GM23338 (cell line): ENCODE measurements at regions not wholly inside any gene's neighbourhood (a gene's known extent, or its start where the extent isn't known, plus 50 kb on each side); places are given as distances from the start of the nearest gene placed in this dataset.
A peak's percentile ranks its signal among the peaks of the same experiment; 100 is the strongest.

ENCODE experiments used
- ATAC-seq: fragments of 200-7000 bp; cut with Tn5 transposase; 3 replicates; pipeline ENCODE4 v1.9.1; 2020
- DNase-seq: peaks from one replicate; pipeline ENCODE4 v3.0.0-alpha.2; 2015; ENCODE audit warnings: low spot score
- H2AFZ ChIP-seq: fragments of 200-600 bp; sonication (generic); 2 replicates; pipeline ENCODE4 v1.8.0; 2016; ENCODE audit warnings: antibody characterized with exemption, mild to moderate bottlenecking, moderate library complexity
- H3F3A ChIP-seq: fragments of 200-600 bp; sonication (generic); replicated peaks from 2 replicates; pipeline ENCODE4 v1.8.0; 2017; ENCODE audit warnings: antibody characterized with exemption, mixed run types, low read depth
- H3K27ac ChIP-seq: fragments of 200-600 bp; sonication (generic); 2 replicates; pipeline ENCODE4 v1.6.1; 2016; ENCODE audit warnings: low read depth
- H3K27me3 ChIP-seq: fragments of 200-600 bp; sonication (generic); 2 replicates; pipeline ENCODE4 v1.8.0; 2016; ENCODE audit warnings: mild to moderate bottlenecking, mixed run types, moderate library complexity; ENCODE audit not compliant: insufficient read depth
- H3K36me3 ChIP-seq: fragments of 200-600 bp; sonication (generic); 2 replicates; pipeline ENCODE4 v1.8.0; 2016; ENCODE audit warnings: mild to moderate bottlenecking; ENCODE audit not compliant: insufficient read depth
- H3K4me1 ChIP-seq: fragments of 200-600 bp; sonication (generic); 2 replicates; pipeline ENCODE4 v1.8.0; 2016; ENCODE audit warnings: mild to moderate bottlenecking, moderate library complexity; ENCODE audit not compliant: insufficient read depth
- H3K4me2 ChIP-seq: fragments of 200-600 bp; sonication (generic); 2 replicates; pipeline ENCODE4 v1.7.1; 2017; ENCODE audit warnings: mixed run types
- H3K4me3 ChIP-seq: fragments of 200-600 bp; sonication (generic); 2 replicates; pipeline ENCODE4 v1.6.1; 2016; ENCODE audit warnings: mixed run types
- H3K79me2 ChIP-seq: fragments of 200-600 bp; sonication (generic); replicated peaks from 2 replicates; pipeline ENCODE4 v1.8.0; 2017; ENCODE audit warnings: mild to moderate bottlenecking; ENCODE audit not compliant: insufficient read depth
- H3K9me2 ChIP-seq: fragments of 200-600 bp; sonication (generic); 2 replicates; pipeline ENCODE4 v1.8.0; 2017; ENCODE audit not compliant: insufficient read depth
- H4K20me1 ChIP-seq: fragments of 200-600 bp; sonication (generic); replicated peaks from 2 replicates; pipeline ENCODE4 v1.8.0; 2017; ENCODE audit warnings: mild to moderate bottlenecking; ENCODE audit not compliant: insufficient read depth
- H3K27ac Mint-ChIP-seq: 2 replicates; pipeline ENCODE4 v1.8.0; 2020; ENCODE audit warnings: inconsistent platforms, mild to moderate bottlenecking, moderate library complexity, mixed read lengths
- H3K27me3 Mint-ChIP-seq: 3 replicates; pipeline ENCODE4 v1.8.0; 2022; ENCODE audit warnings: low read depth, mild to moderate bottlenecking, moderate library complexity, mixed read lengths, inconsistent platforms; ENCODE audit not compliant: insufficient read depth, poor library complexity
- H3K36me3 Mint-ChIP-seq: 3 replicates; pipeline ENCODE4 v1.8.0; 2021; ENCODE audit warnings: low read depth, mild to moderate bottlenecking, inconsistent platforms, moderate library complexity, mixed read lengths
- H3K4me1 Mint-ChIP-seq: 3 replicates; pipeline ENCODE4 v1.8.0; 2020; ENCODE audit warnings: mild to moderate bottlenecking, inconsistent platforms, mixed read lengths
- H3K4me3 Mint-ChIP-seq: 3 replicates; pipeline ENCODE4 v1.8.0; 2021; ENCODE audit warnings: moderate library complexity, mild to moderate bottlenecking, inconsistent platforms, mixed read lengths
- H3K9me3 Mint-ChIP-seq: 3 replicates; pipeline ENCODE4 v1.8.0; 2020; ENCODE audit warnings: moderate library complexity, mild to moderate bottlenecking, inconsistent platforms, mixed read lengths
- CREB1 ChIP-seq: fragments of 250-450 bp; sonication (Bioruptor Pico); IDR thresholded peaks from 2 replicates; pipeline ENCODE4 v1.5.0; 2020; ENCODE audit warnings: low read depth, mild to moderate bottlenecking, moderate library complexity
- EZH2 ChIP-seq: fragments of 200-600 bp; sonication (generic); IDR thresholded peaks from one replicate; pipeline ENCODE4 v1.8.0; 2017; ENCODE audit warnings: antibody characterized with exemption, mild to moderate bottlenecking, low read depth; ENCODE audit not compliant: unreplicated experiment
- EZH2phosphoT487 ChIP-seq: fragments of 200-600 bp; sonication (generic); IDR thresholded peaks from one replicate; pipeline ENCODE4 v1.8.1; 2018; ENCODE audit warnings: antibody characterized with exemption; ENCODE audit not compliant: unreplicated experiment
- NANOG ChIP-seq: IDR thresholded peaks from 2 replicates; pipeline ENCODE4 v1.6.1; 2016; ENCODE audit warnings: antibody characterized with exemption, borderline replicate concordance
- ZNF114 ChIP-seq: fragments of 250-450 bp; sonication (Bioruptor Pico); IDR thresholded peaks from 2 replicates; pipeline ENCODE4 v1.5.0; 2020; ENCODE audit warnings: mild to moderate bottlenecking, moderate library complexity
- ZNF331 ChIP-seq: fragments of 250-450 bp; sonication (Bioruptor Pico); IDR thresholded peaks from 2 replicates; pipeline ENCODE4 v1.5.0; 2020; ENCODE audit warnings: low read depth, mild to moderate bottlenecking, moderate library complexity
- TF ChIP-seq, protein P1 (sequence below): fragments of 250-450 bp; sonication (Bioruptor Pico); IDR thresholded peaks from 2 replicates; pipeline ENCODE4 v1.5.0; 2020; ENCODE audit warnings: mild to moderate bottlenecking, moderate library complexity
- TF ChIP-seq, protein P2 (sequence below): IDR thresholded peaks from 2 replicates; pipeline ENCODE4 v1.6.1; 2016; ENCODE audit warnings: antibody characterized with exemption

DNA sequence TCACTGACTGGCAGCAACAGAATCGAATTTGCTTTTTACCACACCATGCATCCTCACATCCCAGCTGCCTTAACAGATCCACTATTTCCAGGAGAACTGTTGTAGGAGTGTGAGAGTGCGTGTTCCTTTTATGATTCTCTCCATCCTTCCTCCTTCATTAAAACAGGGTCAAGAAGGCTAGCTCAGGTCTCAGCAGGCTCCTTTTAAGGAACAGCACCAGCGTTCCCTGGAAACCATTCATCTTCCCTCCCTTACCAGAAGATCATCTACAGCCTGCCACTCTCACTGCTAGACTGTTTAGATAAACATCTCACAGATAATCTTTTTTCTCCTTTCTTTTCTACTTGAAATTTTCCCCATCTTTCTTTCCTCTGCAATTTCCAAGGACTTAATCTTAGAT is 1531.9 kb upstream of the CDH8 start:
- ATAC-seq (peak; percentile 30; the same call in 1 of the 3 replicates), DNase-seq (peak; percentile 5)
- Mint-ChIP-seq H3K27ac (no peak overlapping the region), H3K4me3 (no peak overlapping the region), H3K4me1 (peaks cover 4% of the 10 kb centered on the region; the same call in 2 of the 3 replicates), H3K36me3 (no peaks in the 10 kb centered on the region), H3K9me3 (no peaks in the 10 kb centered on the region), H3K27me3 (no peaks in the 10 kb centered on the region)
- Histone ChIP-seq H3K4me1 (no peaks in the 10 kb centered on the region), H2AFZ (no peak overlapping the region), H3K4me3 (no peak overlapping the region), H3K79me2 (no peaks in the 10 kb centered on the region), H3K27ac (no peak overlapping the region), H3K9me2 (no peaks in the 10 kb centered on the region), H3K36me3 (no peaks in the 10 kb centered on the region), H3K27me3 (no peaks in the 10 kb centered on the region), H4K20me1 (no peaks in the 10 kb centered on the region), H3F3A (no peaks in the 10 kb centered on the region), H3K4me2 (no peak overlapping the region)
- TF ChIP-seq EZH2phosphoT487 (no peak), EZH2 (no peak)

DNA sequence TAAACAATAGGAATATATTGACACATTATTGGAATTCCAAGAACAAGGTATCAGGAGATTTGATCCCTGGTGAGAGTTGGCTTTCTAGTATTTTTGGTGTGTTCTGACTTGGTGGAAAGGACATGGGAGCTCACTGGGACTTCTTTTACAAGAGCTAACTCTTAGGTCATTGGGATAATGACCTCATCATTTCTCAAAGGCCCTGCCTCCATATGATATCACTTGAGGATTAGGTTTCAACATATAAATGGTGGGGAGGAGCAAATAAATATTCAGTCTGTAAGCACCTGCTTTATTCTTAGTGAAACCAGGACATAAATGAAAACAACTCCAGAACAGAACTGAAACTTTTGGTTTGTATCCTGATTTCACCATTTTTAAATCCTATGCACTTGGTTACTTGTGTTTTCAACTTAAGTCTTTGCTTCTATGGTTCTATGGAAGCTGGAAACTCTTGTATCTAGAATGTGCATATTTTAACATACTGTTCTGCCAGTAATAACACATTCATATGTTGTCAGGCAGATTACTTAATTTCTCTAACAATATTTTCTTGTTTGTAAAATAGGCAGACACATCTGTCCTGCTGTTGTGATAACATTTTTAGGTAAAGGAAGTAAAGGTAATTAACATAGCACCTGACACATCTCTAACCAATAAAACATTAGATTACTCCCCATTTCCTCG is 1527.7 kb upstream of the CDH8 start:
- Histone ChIP-seq H4K20me1 (no peaks in the 10 kb centered on the region), H3K9me2 (0 out of 2 replicates have a peak, but pooled peaks cover 4% of the 10 kb centered on the region), H3K27ac (no peak overlapping the region), H3K4me3 (no peak overlapping the region), H3K4me2 (no peak overlapping the region), H3K4me1 (no peaks in the 10 kb centered on the region), H3K27me3 (no peaks in the 10 kb centered on the region), H3F3A (no peaks in the 10 kb centered on the region), H2AFZ (no peak overlapping the region), H3K79me2 (no peaks in the 10 kb centered on the region), H3K36me3 (0 out of 2 replicates have a peak, but pooled peaks cover 4% of the 10 kb centered on the region)
- no peak overlapping the region for H3K4me3 Mint-ChIP-seq
- DNase-seq: no peak
- H3K27me3 Mint-ChIP-seq: no peaks in the 10 kb centered on the region
- H3K4me1 Mint-ChIP-seq: peaks cover 4% of the 10 kb centered on the region; the same call in 2 of the 3 replicates
- no peak for ATAC-seq
- peaks cover 19% of the 10 kb centered on the region for H3K36me3 Mint-ChIP-seq
- H3K27ac Mint-ChIP-seq: no peak overlapping the region
- H3K9me3 Mint-ChIP-seq: peaks cover 23% of the 10 kb centered on the region
- no peak for TF ChIP-seq NANOG
- TF ChIP-seq EZH2: no peak
- TF ChIP-seq CREB1: no peak

DNA sequence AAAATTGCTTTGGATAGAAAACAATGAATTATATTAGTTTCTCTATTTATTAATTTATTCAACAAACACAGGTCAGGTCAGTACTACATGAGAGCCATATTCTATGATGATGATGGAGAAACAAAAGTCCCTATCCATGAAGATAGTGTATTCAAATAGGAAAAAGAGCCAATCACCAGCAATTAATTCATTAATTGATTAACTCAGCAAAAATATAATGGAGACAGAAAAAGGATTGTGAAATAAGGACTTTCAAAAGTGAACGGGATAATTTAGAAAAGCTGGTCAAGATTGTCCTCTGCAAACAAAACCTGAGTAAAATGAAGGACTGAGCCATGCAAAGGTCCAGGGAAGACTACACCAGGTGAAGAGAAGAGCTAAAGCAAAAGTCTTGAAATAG is 1517.7 kb upstream of the CDH8 start:
- peaks cover 2% of the 10 kb centered on the region for H3K27me3 Mint-ChIP-seq
- TF ChIP-seq EZH2phosphoT487: no peak
- TF ChIP-seq ZNF331 (CRISPR knock-in tag): no peak
- TF ChIP-seq NANOG: no peak
- TF ChIP-seq, protein P1, sequence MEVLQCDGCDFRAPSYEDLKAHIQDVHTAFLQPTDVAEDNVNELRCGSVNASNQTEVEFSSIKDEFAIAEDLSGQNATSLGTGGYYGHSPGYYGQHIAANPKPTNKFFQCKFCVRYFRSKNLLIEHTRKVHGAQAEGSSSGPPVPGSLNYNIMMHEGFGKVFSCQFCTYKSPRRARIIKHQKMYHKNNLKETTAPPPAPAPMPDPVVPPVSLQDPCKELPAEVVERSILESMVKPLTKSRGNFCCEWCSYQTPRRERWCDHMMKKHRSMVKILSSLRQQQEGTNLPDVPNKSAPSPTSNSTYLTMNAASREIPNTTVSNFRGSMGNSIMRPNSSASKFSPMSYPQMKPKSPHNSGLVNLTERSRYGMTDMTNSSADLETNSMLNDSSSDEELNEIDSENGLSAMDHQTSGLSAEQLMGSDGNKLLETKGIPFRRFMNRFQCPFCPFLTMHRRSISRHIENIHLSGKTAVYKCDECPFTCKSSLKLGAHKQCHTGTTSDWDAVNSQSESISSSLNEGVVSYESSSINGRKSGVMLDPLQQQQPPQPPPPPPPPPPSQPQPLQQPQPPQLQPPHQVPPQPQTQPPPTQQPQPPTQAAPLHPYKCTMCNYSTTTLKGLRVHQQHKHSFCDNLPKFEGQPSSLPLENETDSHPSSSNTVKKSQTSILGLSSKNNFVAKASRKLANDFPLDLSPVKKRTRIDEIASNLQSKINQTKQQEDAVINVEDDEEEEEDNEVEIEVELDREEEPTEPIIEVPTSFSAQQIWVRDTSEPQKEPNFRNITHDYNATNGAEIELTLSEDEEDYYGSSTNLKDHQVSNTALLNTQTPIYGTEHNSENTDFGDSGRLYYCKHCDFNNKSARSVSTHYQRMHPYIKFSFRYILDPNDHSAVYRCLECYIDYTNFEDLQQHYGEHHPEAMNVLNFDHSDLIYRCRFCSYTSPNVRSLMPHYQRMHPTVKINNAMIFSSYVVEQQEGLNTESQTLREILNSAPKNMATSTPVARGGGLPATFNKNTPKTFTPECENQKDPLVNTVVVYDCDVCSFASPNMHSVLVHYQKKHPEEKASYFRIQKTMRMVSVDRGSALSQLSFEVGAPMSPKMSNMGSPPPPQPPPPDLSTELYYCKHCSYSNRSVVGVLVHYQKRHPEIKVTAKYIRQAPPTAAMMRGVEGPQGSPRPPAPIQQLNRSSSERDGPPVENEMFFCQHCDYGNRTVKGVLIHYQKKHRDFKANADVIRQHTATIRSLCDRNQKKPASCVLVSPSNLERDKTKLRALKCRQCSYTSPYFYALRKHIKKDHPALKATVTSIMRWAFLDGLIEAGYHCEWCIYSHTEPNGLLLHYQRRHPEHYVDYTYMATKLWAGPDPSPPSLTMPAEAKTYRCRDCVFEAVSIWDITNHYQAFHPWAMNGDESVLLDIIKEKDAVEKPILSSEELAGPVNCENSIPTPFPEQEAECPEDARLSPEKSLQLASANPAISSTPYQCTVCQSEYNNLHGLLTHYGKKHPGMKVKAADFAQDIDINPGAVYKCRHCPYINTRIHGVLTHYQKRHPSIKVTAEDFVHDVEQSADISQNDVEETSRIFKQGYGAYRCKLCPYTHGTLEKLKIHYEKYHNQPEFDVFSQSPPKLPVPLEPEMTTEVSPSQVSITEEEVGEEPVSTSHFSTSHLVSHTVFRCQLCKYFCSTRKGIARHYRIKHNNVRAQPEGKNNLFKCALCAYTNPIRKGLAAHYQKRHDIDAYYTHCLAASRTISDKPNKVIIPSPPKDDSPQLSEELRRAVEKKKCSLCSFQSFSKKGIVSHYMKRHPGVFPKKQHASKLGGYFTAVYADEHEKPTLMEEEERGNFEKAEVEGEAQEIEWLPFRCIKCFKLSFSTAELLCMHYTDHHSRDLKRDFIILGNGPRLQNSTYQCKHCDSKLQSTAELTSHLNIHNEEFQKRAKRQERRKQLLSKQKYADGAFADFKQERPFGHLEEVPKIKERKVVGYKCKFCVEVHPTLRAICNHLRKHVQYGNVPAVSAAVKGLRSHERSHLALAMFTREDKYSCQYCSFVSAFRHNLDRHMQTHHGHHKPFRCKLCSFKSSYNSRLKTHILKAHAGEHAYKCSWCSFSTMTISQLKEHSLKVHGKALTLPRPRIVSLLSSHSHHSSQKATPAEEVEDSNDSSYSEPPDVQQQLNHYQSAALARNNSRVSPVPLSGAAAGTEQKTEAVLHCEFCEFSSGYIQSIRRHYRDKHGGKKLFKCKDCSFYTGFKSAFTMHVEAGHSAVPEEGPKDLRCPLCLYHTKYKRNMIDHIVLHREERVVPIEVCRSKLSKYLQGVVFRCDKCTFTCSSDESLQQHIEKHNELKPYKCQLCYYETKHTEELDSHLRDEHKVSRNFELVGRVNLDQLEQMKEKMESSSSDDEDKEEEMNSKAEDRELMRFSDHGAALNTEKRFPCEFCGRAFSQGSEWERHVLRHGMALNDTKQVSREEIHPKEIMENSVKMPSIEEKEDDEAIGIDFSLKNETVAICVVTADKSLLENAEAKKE: no peak
- TF ChIP-seq, protein P2, sequence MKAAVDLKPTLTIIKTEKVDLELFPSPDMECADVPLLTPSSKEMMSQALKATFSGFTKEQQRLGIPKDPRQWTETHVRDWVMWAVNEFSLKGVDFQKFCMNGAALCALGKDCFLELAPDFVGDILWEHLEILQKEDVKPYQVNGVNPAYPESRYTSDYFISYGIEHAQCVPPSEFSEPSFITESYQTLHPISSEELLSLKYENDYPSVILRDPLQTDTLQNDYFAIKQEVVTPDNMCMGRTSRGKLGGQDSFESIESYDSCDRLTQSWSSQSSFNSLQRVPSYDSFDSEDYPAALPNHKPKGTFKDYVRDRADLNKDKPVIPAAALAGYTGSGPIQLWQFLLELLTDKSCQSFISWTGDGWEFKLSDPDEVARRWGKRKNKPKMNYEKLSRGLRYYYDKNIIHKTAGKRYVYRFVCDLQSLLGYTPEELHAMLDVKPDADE: no peak
- TF ChIP-seq CREB1: no peak
- no peak for TF ChIP-seq ZNF114 (CRISPR knock-in tag)

More for the DNA sequence above, 1517.7 kb upstream of the CDH8 start:
- Histone ChIP-seq H3K79me2 (no peaks in the 10 kb centered on the region), H3K4me2 (no peak overlapping the region), H3K27ac (no peak overlapping the region), H3F3A (no peaks in the 10 kb centered on the region), H3K4me3 (no peak overlapping the region), H3K27me3 (no peaks in the 10 kb centered on the region), H4K20me1 (no peaks in the 10 kb centered on the region), H3K4me1 (no peaks in the 10 kb centered on the region), H2AFZ (no peak overlapping the region), H3K36me3 (no peaks in the 10 kb centered on the region), H3K9me2 (no peaks in the 10 kb centered on the region)
- ATAC-seq (no peak), DNase-seq (no peak)
- Mint-ChIP-seq H3K27ac (no peak overlapping the region), H3K36me3 (no peaks in the 10 kb centered on the region), H3K4me1 (no peaks in the 10 kb centered on the region), H3K9me3 (peaks cover 4% of the 10 kb centered on the region; the same call in 1 of the 3 replicates), H3K4me3 (no peak overlapping the region)
